Panc1 (cell line): ENCODE measurements at regions not wholly inside any gene's neighbourhood (a gene's known extent, or its start where the extent isn't known, plus 50 kb on each side); places are given as distances from the start of the nearest gene placed in this dataset.

Experiments
- ATAC-seq: fragments of 200-7000 bp; cut with Tn5 transposase; 2 replicates; pipeline ENCODE4 v1.9.1; 2020; ENCODE audit warnings: mild to moderate bottlenecking, moderate library complexity
- BruUV-seq: library from RNA; stranded (reverse); fragments of 400-500 nt; replicated peaks from 2 replicates; lab custom pipeline; 2021; lab: Mats Ljungman, UMichigan
- CTCF ChIA-PET: fragments of 300-600 bp; sonication (Branson Sonifier 250); formaldehyde crosslinking; loops from one replicate; lab custom pipeline; 2022; ENCODE audit warnings: antibody characterized with exemption; lab: Charles Lee
- POLR2A ChIA-PET: fragments of 300-600 bp; sonication (Branson Sonifier 250); formaldehyde crosslinking; loops from one replicate; lab custom pipeline; 2022; ENCODE audit warnings: antibody characterized with exemption; lab: Charles Lee
- DNase-seq: peaks from one replicate; pipeline ENCODE4 v3.0.0-alpha.2; 2010; ENCODE audit warnings: low read depth, low spot score
- H3K27ac ChIP-seq: 2 replicates; pipeline ENCODE4 v1.5.1; 2011; ENCODE audit warnings: mild to moderate bottlenecking, low read length, inconsistent platforms
- H3K27me3 ChIP-seq: fragments of 200-500 bp; sonication (Bioruptor generic); 2 replicates; pipeline ENCODE4 v1.6.0; 2014; ENCODE audit warnings: low read length, inconsistent platforms; ENCODE audit not compliant: control insufficient read depth, insufficient read depth
- H3K36me3 ChIP-seq: fragments of 200-500 bp; sonication (Bioruptor generic); 2 replicates; pipeline ENCODE4 v1.5.1; 2014; ENCODE audit warnings: inconsistent platforms, mild to moderate bottlenecking, low read length, moderate library complexity; ENCODE audit not compliant: control insufficient read depth, insufficient read depth
- H3K4me1 ChIP-seq: 2 replicates; pipeline ENCODE4 v1.5.1; 2011; ENCODE audit warnings: inconsistent platforms, mild to moderate bottlenecking, low read length, moderate library complexity; ENCODE audit not compliant: control insufficient read depth, insufficient read depth
- H3K4me3 ChIP-seq, 2 experiments: 2 replicates each; pipeline ENCODE4 v1.5.1; 2011 to 2012; ENCODE audit warnings: low read depth in 2 of 2, low read length in 2 of 2, mild to moderate bottlenecking in 2 of 2, inconsistent platforms in 1 of 2, moderate library complexity in 1 of 2
- H3K9me3 ChIP-seq: fragments of 200-500 bp; sonication (Bioruptor generic); 2 replicates; pipeline ENCODE4 v1.5.1; 2014; ENCODE audit warnings: low read depth, mild to moderate bottlenecking, inconsistent platforms, low read length, moderate library complexity; ENCODE audit not compliant: control insufficient read depth, insufficient read depth
- CTCF ChIP-seq: fragments of 450-650 bp; IDR thresholded peaks from 2 replicates; pipeline ENCODE4 v1.5.1; 2017; ENCODE audit warnings: mild to moderate bottlenecking
- POLR2AphosphoS5 ChIP-seq: IDR thresholded peaks from 2 replicates; pipeline ENCODE4 v1.6.1; 2012; ENCODE audit warnings: mild to moderate bottlenecking, low read depth, low read length, moderate library complexity
- REST ChIP-seq, 2 experiments: IDR thresholded peaks; 2 replicates each; pipeline ENCODE4 v1.6.1; 2011 to 2012; ENCODE audit warnings: low read depth in 2 of 2, control low read depth in 1 of 2, low read length in 1 of 2, mild to moderate bottlenecking in 1 of 2, moderate library complexity in 1 of 2; ENCODE audit not compliant: insufficient read depth in 1 of 2
- SIN3A ChIP-seq: IDR thresholded peaks from 2 replicates; pipeline ENCODE4 v1.6.1; 2012; ENCODE audit warnings: low read depth, mild to moderate bottlenecking, low read length, moderate library complexity, borderline replicate concordance; ENCODE audit not compliant: insufficient read depth
- TCF7L2 ChIP-seq: IDR thresholded peaks from 2 replicates; pipeline ENCODE4 v1.6.1; 2011; ENCODE audit warnings: mild to moderate bottlenecking, low read depth, low read length, inconsistent platforms
- in situ Hi-C: cut with HindIII; loops from 2 replicates; pipeline ENCODE4 v1.10.0; 2016; ENCODE audit warnings: low sequenced_read_pairs, low pct_unique_long_range_greater_than_20kb
- intact Hi-C: fragments of 100-400 bp; cut with micrococcal nuclease; formaldehyde crosslinking; loops from one replicate; pipeline ENCODE4 v1.10.0; 2022; ENCODE audit not compliant: unreplicated experiment

DNA sequence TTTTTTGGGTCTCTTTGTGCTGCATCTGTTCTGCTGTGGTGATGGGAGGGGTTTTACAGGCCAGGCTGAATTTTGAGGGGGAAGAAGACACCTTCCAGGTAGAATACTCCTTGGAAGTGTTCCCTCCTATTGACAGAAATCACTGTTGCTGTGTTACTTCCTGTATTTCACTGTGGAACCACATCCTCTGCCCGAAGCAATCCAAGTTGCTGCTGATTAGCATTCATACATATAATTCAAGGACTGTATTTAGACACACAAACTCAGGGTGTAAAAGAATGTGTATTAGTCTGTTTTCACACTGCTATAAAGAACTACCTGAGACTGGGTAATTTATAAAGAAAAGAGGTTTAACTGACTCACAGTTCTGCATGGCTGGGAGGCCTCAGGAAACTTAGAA is 50.6 kb upstream of the TMEM244 start:
- no peaks in the 10 kb centered on the region for H3K36me3 ChIP-seq
- ATAC-seq (no peak), DNase-seq (no peak)
- BruUV-seq = no TSS peak
- H3K27me3 ChIP-seq = no peaks in the 10 kb centered on the region
- H3K9me3 ChIP-seq = no peaks in the 10 kb centered on the region
- no peaks in the 10 kb centered on the region for H3K4me1 ChIP-seq
- TF ChIP-seq POLR2AphosphoS5 (no peak), TCF7L2 (no peak), REST (IDR thresholded peaks at IDR 0.05; ENCODE audit: insufficient read depth in 1 of 2, low read depth in 2 of 2, low read length in 1 of 2) (no peak), SIN3A (no peak), CTCF (no peak)
- intact Hi-C loops = no loop called here
- CTCF ChIA-PET = no interaction called here
- POLR2A ChIA-PET = no interaction called here
- in situ Hi-C loops = no loop called here
- H3K4me3 ChIP-seq = no peak overlapping the region
- no peak overlapping the region for H3K27ac ChIP-seq
